ENCODE measurements at regions not wholly inside any gene's neighbourhood (a gene's known extent, or its start where the extent isn't known, plus 50 kb on each side); places are given as distances from the start of the nearest gene placed in this dataset.

- intact Hi-C loops (cut with DNase I), result no loop called here
- H3K27ac ChIP-seq, result no peak overlapping the region
- H3K4me3 ChIP-seq, result no peak overlapping the region
- H3K4me1 ChIP-seq (ENCODE audit: insufficient read depth), result no peaks in the 10 kb centered on the region
- H3K27me3 ChIP-seq, result no peaks in the 10 kb centered on the region
- no peaks in the 10 kb centered on the region for H3K36me3 ChIP-seq
- TF ChIP-seq POLR2A (IDR thresholded peaks at IDR 0.05), result no peak
- no peak for TF ChIP-seq CTCF (IDR thresholded peaks at IDR 0.05)
- no peak for TF ChIP-seq EP300 (IDR thresholded peaks at IDR 0.05)
- no peak for DNase-seq
- 80 to 88% (median 82%) methylated on average over 1 of the region's 1 CpG for WGBS, 3 donors
- H3K9me3 ChIP-seq, result no peaks in the 10 kb centered on the region
These were observed 67.0 kb upstream of the KLHL13 start for GRCh38 chrX:118183606-118184005.

GRCh38 chrX:118187100-118187499, 70.5 kb upstream of the KLHL13 start:
- no peaks in the 10 kb centered on the region for H3K4me1 ChIP-seq (ENCODE audit: insufficient read depth)
- no peaks in the 10 kb centered on the region for H3K36me3 ChIP-seq
- no peak overlapping the region for H3K27ac ChIP-seq
- no peak overlapping the region for H3K4me3 ChIP-seq
- DNase-seq, result no peak
- intact Hi-C loops (cut with DNase I), result no loop called here
- H3K27me3 ChIP-seq, result no peaks in the 10 kb centered on the region
- no peaks in the 10 kb centered on the region for H3K9me3 ChIP-seq
- TF ChIP-seq EP300 (IDR thresholded peaks at IDR 0.05), result no peak
- no peak for TF ChIP-seq POLR2A (IDR thresholded peaks at IDR 0.05)

GRCh38 chrX:118189000-118189399, 72.4 kb upstream of the KLHL13 start:
- Histone ChIP-seq H3K27me3 (no peaks in the 10 kb centered on the region), H3K36me3 (no peaks in the 10 kb centered on the region), H3K9me3 (no peaks in the 10 kb centered on the region), H3K27ac (no peak overlapping the region), H3K4me3 (no peak overlapping the region), H3K4me1 (ENCODE audit: insufficient read depth) (no peaks in the 10 kb centered on the region)
- intact Hi-C loops (cut with DNase I), result no loop called here
- TF ChIP-seq EP300 (IDR thresholded peaks at IDR 0.05), result no peak
- TF ChIP-seq POLR2A (IDR thresholded peaks at IDR 0.05), result no peak
- no peak for TF ChIP-seq CTCF (IDR thresholded peaks at IDR 0.05)
- WGBS, 3 donors, result 6 to 22% (median 7%) methylated on average over 3 of the region's 3 CpGs
- no peak for DNase-seq

- no peaks in the 10 kb centered on the region for H3K36me3 ChIP-seq
These were observed 73.0 kb upstream of the KLHL13 start for GRCh38 chrX:118189628-118190027.

GRCh38 chrX:118197730-118198129, 81.1 kb upstream of the KLHL13 start:
- H3K9me3 ChIP-seq, result no peaks in the 10 kb centered on the region
- no peak for TF ChIP-seq POLR2A (IDR thresholded peaks at IDR 0.05)
- TF ChIP-seq EP300 (IDR thresholded peaks at IDR 0.05), result no peak
- no peak for TF ChIP-seq CTCF (IDR thresholded peaks at IDR 0.05)
- intact Hi-C loops (cut with DNase I), result no loop called here
- no peaks in the 10 kb centered on the region for H3K27me3 ChIP-seq
- DNase-seq, result no peak
- H3K4me1 ChIP-seq (ENCODE audit: insufficient read depth), result no peaks in the 10 kb centered on the region
- 43 to 67% (median 61%) methylated on average over 1 of the region's 1 CpG for WGBS, 3 donors
- no peaks in the 10 kb centered on the region for H3K36me3 ChIP-seq
- H3K27ac ChIP-seq, result no peak overlapping the region
- no peak overlapping the region for H3K4me3 ChIP-seq

More at GRCh38 chrX:118189628-118190027, 73.0 kb upstream of the KLHL13 start:
- Histone ChIP-seq H3K4me3 (no peak overlapping the region), H3K9me3 (no peaks in the 10 kb centered on the region), H3K27ac (no peak overlapping the region), H3K4me1 (ENCODE audit: insufficient read depth) (no peaks in the 10 kb centered on the region), H3K27me3 (no peaks in the 10 kb centered on the region)
- WGBS, 3 donors, result 48 to 58% (median 52%) methylated on average over 3 of the region's 3 CpGs
- DNase-seq, result no peak
- TF ChIP-seq CTCF (IDR thresholded peaks at IDR 0.05) (no peak), EP300 (IDR thresholded peaks at IDR 0.05) (no peak), POLR2A (IDR thresholded peaks at IDR 0.05) (no peak)
- intact Hi-C loops (cut with DNase I), result no loop called here

Measured in ovary (tissue), 7 donors.